GM19397 (cell line): ENCODE measurements at regions not wholly inside any gene's neighbourhood (a gene's known extent, or its start where the extent isn't known, plus 50 kb on each side); places are given as distances from the start of the nearest gene placed in this dataset.

Experiments used
- ATAC-seq: cut with Tn5 transposase; IDR thresholded peaks from one replicate; pipeline ENCODE4 v1.9.1; 2021; ENCODE audit warnings: mild to moderate bottlenecking, moderate library complexity; ENCODE audit not compliant: unreplicated experiment

DNA sequence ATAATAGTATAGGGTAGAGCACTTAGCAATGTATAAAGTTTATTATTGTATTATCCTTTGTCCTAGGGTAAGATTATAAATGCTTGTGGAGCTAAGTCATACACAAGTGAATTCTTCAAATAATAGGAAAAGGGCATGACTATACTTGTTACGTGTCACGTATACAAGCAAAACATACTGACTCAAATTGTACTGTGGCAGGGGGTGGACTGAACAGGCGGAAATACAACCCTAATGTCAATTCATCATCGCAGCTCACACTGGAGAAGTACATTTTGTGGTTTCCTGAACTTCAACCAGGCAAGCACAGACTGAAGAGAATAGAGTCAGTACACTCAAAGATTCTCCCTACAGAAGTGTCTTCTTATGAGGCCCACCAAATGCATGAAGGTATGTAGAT lies 201.0 kb downstream of the MBD2 start:
- ATAC-seq, result no peak

GRCh38 chr18:54020966-54021365 lies 203.5 kb downstream of the MBD2 start:
- ATAC-seq, result no peak

GRCh38 chr18:54020156-54020745 lies 204.2 kb downstream of the MBD2 start:
- ATAC-seq, result no peak

- no peak for ATAC-seq
Measured at GRCh38 chr18:54019641-54020040, 204.8 kb downstream of the MBD2 start.

DNA sequence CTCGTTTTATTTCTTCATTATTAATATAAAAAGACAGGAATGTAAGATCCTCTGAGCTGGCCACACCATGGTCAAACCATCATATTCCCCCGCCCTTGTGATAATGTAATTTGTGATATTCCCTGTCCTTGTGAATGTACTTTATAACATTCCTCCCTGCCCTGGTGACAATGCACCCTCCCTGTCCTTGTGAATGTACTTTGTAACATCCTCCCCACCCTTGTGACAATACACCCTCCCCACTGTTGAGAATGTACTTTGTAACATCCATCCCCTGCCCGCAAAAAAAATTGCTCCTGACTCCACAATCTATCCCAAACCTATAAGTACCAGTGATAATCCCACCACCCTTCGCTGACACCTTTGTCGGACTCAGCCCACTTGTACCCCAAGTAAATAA lies 211.0 kb downstream of the MBD2 start:
- no peak for ATAC-seq

- ATAC-seq, result no peak
Measured at GRCh38 chr18:54004828-54005227, 219.6 kb downstream of the MBD2 start.

DNA sequence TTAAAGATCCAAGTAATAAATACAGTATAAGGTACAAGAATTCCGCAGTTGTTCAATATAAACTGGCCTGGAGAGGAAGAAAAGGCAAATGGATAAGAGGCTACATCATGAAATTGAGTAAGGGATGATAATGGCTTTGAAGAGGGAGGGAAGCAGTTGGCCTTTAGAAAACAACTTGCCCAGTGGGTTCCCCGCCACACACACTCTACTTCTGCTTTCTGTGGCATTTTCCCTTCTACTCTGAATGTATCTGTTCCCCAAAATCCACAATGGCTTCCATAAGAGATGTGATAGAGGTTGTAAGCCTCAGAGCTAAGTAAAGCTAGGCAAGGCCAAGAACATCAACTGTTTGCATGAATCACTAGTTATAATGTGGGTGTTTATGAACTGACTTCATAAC lies 221.3 kb downstream of the MBD2 start:
- no peak for ATAC-seq

DNA sequence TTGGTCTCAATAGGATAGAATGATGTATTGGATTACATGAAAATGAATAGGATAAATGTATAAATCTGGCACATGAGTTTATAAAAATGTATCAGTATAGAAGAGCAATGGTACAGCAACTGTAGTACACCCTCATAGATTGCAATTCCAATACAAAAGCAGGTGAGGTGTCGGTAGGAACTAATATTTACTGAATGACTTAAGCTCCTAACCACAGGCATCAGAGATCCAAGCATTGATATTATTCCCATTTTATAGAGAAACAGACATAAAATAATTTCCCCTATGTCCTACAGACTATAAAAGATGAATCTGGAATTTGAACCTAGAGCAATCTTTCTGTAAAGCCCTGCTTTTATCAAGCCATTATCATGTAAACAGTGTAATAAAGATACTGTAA lies 227.4 kb downstream of the MBD2 start:
- no peak for ATAC-seq

- ATAC-seq, result no peak
Measured at GRCh38 chr18:53994016-53994415, 230.5 kb downstream of the MBD2 start.

GRCh38 chr18:53991805-53992204 lies 232.7 kb downstream of the MBD2 start:
- no peak for ATAC-seq

GRCh38 chr18:53991202-53991601 lies 233.3 kb downstream of the MBD2 start:
- no peak for ATAC-seq

DNA sequence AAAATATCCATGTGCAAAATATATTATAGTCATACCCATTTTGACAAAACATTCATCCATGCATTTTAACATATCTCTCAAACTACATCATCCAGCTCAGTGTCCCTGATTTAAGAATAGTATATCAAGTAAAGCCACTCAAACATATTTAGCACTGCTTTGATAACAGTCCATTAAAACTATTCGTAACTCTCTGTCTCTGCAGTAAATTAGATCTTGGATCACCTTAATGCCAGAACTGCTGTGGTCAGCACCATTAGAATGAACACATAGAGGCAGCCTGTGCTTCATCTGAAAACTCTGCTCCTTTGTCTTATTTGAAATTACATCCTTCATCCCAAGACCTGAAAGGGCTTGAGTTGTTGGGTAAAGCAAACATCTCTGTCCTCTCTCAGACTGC lies 234.0 kb downstream of the MBD2 start:
- ATAC-seq, result no peak

GRCh38 chr18:53984021-53984420 lies 240.4 kb downstream of the MBD2 start:
- ATAC-seq, result no peak

DNA sequence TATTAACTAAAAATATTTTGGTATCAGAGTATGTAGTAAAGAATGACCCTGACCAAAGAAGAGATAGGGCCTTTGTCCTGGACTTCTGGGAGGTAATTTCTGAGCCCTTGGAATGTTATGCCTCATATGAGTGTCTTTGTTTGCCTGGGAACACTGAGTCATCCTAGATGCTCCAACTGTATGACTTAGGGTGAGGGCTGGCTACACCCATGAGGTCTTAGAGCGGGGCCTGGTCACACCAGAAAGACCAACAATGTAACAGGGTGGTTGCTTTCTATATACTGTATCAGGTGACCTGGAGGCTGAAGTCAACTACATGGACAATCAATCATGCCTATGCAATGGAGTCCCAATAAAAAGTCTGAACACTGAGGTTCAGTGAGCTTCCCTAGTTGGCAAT lies 253.1 kb downstream of the MBD2 start:
- ATAC-seq, result no peak

DNA sequence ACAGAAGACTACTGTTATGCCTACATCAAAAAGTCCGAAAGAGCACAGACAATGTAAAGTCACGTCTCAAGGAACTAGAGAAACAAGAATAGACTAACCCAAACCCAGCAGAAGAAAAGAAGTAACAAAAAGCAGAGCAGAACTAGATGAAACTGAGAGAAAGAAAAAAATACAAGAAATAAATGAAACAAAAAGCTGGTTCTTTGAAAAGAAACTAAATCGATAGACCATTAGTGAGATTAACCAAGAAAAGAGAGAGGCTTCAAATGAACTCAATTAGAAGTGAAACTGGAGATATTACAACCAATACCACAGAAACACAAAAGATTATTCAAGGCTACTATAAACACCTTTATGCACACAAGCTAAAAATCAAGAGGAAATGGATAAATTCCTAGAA lies 271.8 kb downstream of the MBD2 start:
- no peak for ATAC-seq

DNA sequence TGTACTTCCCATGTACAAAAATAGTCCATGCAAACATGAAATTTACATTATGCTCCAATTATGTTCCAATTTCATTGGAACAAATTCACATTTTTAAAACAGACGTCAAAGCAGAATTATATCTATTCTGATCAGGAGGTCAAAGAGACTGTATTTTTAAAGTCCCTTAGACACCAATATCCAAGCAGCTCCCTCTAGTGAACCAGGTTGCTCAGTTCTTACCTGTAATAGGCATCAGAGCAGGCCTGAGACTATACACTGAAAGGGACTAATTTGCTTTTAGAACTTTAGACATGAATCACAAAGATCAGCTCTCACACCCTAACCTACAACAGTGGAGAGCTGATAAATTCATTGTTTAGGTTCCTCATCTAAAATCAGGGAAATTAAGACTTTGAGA lies 273.9 kb downstream of the MBD2 start:
- ATAC-seq, result no peak

DNA sequence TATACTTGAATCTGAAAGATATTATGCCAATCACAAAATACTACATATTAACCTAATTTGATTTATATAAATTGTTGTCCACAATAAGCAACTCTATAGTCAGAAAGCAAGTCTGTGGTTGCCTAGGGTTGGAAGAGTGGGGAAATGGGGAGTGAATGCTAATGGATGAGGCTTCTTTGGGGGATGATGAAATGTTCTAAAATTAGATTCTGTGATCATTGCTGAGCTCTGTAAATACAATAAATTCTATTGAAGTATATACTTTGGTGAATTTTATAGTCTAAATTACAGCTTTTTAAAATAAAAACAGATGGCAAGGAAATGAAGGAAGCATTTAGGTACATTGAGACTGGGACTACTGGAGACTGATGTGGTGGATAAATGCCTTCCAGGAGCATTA lies 275.5 kb downstream of the MBD2 start:
- no peak for ATAC-seq

- ATAC-seq, result no peak
Measured at GRCh38 chr18:53947092-53947640, 277.3 kb downstream of the MBD2 start.

- ATAC-seq, result no peak
Measured at GRCh38 chr18:53946594-53946993, 277.9 kb downstream of the MBD2 start.

DNA sequence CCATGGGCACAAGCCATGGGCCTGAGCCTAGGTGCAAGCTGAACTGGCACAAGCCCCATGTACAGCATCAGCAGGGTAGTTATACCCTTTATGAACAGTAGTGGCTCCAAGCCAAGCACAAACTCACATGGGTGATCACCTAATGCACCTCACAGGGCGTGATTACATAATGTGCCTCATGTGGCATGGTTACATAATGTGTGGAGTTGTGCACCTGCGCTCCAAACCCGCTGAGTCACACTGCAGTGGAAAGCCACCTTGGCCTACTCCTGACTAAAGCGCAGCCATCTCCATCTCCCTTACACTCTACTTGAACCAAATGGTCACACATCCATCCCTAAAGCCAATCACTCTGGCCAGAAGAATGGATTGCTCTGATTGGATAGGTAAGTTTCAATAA lies 279.7 kb downstream of the MBD2 start:
- no peak for ATAC-seq

DNA sequence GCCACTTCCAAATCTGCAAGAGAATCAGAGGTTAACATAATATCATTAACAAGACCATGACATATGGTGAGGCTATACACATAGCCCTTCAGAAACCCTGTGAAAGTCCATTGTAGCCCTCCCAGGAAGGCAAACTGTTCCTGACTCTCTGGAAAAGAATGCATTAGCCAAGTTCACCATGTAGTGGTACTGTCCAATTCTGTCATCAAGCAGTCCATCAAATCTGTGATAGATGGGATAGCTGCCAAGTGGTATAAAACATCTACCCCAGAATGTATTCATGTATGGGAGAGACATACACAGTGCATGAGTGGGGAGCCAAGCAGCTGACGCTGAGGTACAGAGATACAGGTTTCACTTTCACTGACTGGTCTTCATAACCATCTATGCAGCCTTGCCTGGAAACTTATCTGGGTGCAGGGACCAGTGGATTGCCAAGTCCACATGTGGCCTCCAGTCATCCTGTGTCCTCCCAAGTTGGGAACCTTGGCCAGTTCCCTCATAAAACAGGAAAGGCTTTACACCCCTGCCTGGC lies 281.1 kb downstream of the MBD2 start:
- no peak for ATAC-seq

GRCh38 chr18:53941601-53942338 lies 282.7 kb downstream of the MBD2 start:
- ATAC-seq, result no peak
